HG03442 (cell line): ENCODE measurements at regions not wholly inside any gene's neighbourhood (a gene's known extent, or its start where the extent isn't known, plus 50 kb on each side); places are given as distances from the start of the nearest gene placed in this dataset.
A peak's percentile ranks its signal among the peaks of the same experiment; 100 is the strongest.

Experiments used
- ATAC-seq: cut with Tn5 transposase; IDR thresholded peaks from one replicate; pipeline ENCODE4 v1.9.1; 2021; ENCODE audit warnings: mild to moderate bottlenecking, moderate library complexity; ENCODE audit not compliant: unreplicated experiment

DNA sequence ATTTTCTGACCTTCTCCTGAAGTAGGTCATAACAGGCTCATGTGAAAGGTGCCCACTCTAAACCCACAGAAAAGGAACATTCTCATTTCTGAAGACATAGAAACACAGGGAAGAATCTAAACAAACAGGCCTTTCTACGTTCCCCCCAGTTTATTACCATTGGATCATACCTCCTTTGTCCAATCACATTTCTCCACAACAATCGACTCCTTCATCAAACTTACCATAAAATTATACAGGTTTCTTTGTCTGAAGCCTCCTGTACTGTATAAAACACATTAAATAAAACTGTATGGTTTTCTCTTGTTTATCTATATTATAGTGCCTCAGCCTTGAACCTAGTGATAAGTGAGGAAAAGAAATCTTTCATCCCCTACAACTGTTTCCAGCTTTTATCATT, 340.7 kb downstream of the ENC1 start:
- ATAC-seq = no peak

- no peak for ATAC-seq
These were observed 343.7 kb downstream of the ENC1 start for GRCh38 chr5:74296685-74297408.

DNA sequence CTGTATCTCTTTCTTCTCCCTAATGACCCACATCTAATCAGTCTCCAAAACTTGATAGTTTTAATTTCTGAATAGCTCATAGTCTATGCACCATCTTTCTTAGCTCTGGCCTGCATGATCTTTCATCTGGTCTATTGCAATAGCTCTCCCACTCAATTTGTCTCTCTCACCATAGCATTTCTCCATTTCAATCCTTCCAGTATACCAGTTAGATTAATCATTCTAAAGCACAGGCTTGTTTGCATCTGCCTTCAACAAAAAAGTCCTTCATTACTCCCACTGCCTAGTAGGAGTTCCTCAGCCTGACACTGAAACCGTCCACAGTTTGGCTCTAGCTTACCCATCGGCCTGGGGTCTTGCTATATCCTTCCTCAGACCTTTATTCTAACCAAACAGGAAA, 344.9 kb downstream of the ENC1 start:
- no peak for ATAC-seq

- ATAC-seq = no peak
These were observed 345.4 kb downstream of the ENC1 start for GRCh38 chr5:74295141-74295540.

DNA sequence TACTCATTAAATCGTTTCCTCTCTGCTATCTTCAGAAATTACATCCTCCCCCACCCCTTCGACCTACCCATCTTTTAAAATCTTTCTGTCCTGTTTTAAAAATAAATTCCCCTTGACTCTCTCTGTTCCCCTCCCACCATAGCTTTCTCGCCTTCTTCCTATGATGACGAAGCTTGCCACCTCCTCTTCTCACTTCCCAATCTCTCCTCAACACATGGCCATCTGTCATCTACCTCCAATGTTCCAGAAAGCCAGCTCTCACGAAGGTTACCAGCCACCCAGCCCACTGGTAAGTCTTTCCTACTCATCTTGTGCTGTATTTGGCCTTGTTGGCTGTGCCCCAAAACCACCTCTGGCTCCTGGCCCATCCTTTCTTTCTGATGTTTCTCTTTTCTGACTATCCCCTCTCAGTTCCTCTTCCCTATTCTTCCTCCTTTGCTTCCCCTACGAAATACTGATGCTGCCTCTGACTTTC, 346.3 kb downstream of the ENC1 start:
- peak; percentile 45 for ATAC-seq

GRCh38 chr5:74293182-74293581, 347.3 kb downstream of the ENC1 start:
- ATAC-seq = no peak

DNA sequence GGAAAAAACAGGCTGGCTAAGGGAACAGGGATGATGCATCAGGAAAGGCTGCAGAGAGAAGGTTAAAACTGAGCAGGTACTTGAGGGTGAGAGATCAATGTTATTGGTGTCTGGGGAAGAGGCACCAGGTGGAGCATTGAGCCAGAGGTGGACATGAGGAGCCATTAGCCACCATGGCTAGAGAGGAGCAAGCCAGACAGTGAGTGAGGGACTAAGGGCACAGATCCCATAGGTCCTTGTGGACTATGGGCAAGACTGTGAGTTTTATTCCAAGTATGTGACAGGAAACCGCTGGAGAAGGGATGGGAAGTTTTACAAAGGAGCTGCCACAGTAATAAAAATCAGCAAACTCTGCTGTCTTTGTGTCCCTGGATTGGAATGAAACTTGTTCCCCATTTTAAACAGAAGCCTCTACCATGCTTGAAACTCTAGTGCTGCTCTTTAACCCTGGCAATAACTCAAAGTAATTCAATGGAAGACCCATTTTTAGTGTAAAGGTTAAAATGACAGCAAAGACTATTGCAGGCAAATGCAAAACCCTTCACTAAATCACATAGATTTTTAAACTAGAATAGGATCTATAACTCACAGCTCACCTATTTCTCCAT, 349.8 kb downstream of the ENC1 start:
- ATAC-seq = no peak

GRCh38 chr5:74289691-74290090, 350.8 kb downstream of the ENC1 start:
- no peak for ATAC-seq

- no peak for ATAC-seq
These were observed 351.3 kb downstream of the ENC1 start for GRCh38 chr5:74289238-74289637.

GRCh38 chr5:74288448-74289108, 351.9 kb downstream of the ENC1 start:
- no peak for ATAC-seq

DNA sequence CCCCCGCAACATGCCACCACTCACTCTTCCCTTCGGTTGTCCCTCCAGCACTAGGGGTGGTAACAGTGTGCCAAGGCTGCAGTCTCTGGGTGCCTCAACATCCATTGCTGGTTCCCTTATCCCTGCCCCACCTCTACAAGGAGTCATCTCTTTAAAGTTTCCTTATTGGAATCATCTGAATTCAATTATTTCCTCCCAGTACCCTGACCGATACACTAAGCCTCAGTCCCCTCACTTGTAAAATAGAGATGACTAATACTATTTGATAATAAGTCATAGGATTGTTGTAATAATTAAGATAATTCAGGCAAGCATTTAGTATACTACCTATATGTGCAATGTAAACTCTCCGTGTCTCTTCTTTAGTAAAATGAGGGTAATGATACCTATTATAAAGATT, 352.5 kb downstream of the ENC1 start:
- ATAC-seq = no peak

- ATAC-seq = no peak
These were observed 353.5 kb downstream of the ENC1 start for GRCh38 chr5:74286734-74287695.

DNA sequence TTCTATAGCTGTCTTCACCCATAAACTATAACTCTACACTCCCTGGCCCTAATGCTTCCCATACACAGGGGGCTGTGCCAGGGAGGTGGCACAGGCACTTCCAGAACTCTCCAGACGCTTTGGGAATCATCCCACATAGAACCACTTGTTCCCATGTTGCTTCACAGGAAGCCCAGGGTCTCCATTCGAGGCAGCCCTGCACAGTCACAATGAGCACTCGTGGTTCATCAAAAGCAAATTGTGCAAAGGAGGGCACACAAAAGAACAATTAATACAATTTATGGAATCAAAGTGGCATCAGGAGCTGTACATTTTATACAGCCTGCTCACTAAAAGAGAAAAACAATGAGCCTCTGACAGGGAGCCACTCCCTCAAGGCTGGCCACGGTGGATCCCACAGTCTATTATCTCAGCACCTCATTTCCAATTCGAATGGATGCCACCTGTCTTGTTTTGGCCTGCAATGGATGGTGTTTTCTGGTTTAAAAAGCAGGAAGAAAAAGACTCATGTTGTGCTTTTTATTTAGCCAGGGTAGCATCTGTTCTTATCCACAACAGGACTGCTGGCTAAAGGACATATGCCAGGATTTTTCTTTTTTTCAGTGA, 354.8 kb downstream of the ENC1 start:
- no peak for ATAC-seq

- ATAC-seq = no peak
These were observed 358.0 kb downstream of the ENC1 start for GRCh38 chr5:74282490-74282889.

- no peak for ATAC-seq
These were observed 359.4 kb downstream of the ENC1 start for GRCh38 chr5:74281166-74281565.

- ATAC-seq = no peak
These were observed 360.2 kb downstream of the ENC1 start for GRCh38 chr5:74280306-74280705.

- no peak for ATAC-seq
These were observed 361.3 kb downstream of the ENC1 start for GRCh38 chr5:74279244-74279643.

- no peak for ATAC-seq
These were observed 363.1 kb downstream of the ENC1 start for GRCh38 chr5:74277418-74277817.

GRCh38 chr5:74275171-74275992, 365.1 kb downstream of the ENC1 start:
- ATAC-seq = no peak

GRCh38 chr5:74274326-74274725, 366.2 kb downstream of the ENC1 start:
- ATAC-seq = no peak
